GM21360 (cell line): ENCODE measurements at regions not wholly inside any gene's neighbourhood (a gene's known extent, or its start where the extent isn't known, plus 50 kb on each side); places are given as distances from the start of the nearest gene placed in this dataset.
"Not testable (repeated sequence)": the region's sequence is repeated elsewhere in the genome, so short reads cannot be mapped to it uniquely, and the experiment has no call there.

Experiments
- ATAC-seq: cut with Tn5 transposase; IDR thresholded peaks from one replicate; pipeline ENCODE4 v1.9.1; 2021; ENCODE audit warnings: mild to moderate bottlenecking, moderate library complexity; ENCODE audit not compliant: unreplicated experiment

GRCh38 chr12:28689398-28690175, 459.5 kb upstream of the FAR2 start:
- no peak for ATAC-seq

GRCh38 chr12:28693565-28694219, 455.4 kb upstream of the FAR2 start:
- no peak for ATAC-seq

- no peak for ATAC-seq
These were observed 450.5 kb upstream of the FAR2 start for GRCh38 chr12:28698553-28698952.

- ATAC-seq = no peak
These were observed 450.0 kb upstream of the FAR2 start for GRCh38 chr12:28699029-28699428.

- no peak for ATAC-seq
These were observed 448.9 kb upstream of the FAR2 start for GRCh38 chr12:28700161-28700560.

GRCh38 chr12:28704477-28705169, 444.5 kb upstream of the FAR2 start:
- ATAC-seq = no peak

GRCh38 chr12:28708918-28709371, 440.1 kb upstream of the FAR2 start:
- no peak for ATAC-seq

GRCh38 chr12:28709986-28710685, 438.9 kb upstream of the FAR2 start:
- ATAC-seq = no peak

- ATAC-seq = no peak
These were observed 438.2 kb upstream of the FAR2 start for GRCh38 chr12:28710882-28711281.

GRCh38 chr12:28711421-28711820, 437.7 kb upstream of the FAR2 start:
- no peak for ATAC-seq

GRCh38 chr12:28742791-28743190, 406.3 kb upstream of the FAR2 start:
- ATAC-seq = no peak

- ATAC-seq = no peak
These were observed 402.2 kb upstream of the FAR2 start for GRCh38 chr12:28746734-28747325.

- ATAC-seq = no peak
These were observed 398.0 kb upstream of the FAR2 start for GRCh38 chr12:28750946-28751685.

- no peak for ATAC-seq
These were observed 394.1 kb upstream of the FAR2 start for GRCh38 chr12:28755027-28755426.

- no peak for ATAC-seq
These were observed 389.7 kb upstream of the FAR2 start for GRCh38 chr12:28759333-28759732.

- ATAC-seq = not testable (repeated sequence)
These were observed 388.8 kb upstream of the FAR2 start for GRCh38 chr12:28760040-28760903.

- ATAC-seq = not testable (repeated sequence)
These were observed 387.2 kb upstream of the FAR2 start for GRCh38 chr12:28761897-28762296.

- no peak for ATAC-seq
These were observed 382.7 kb upstream of the FAR2 start for GRCh38 chr12:28766398-28766797.

- ATAC-seq = no peak
These were observed 381.2 kb upstream of the FAR2 start for GRCh38 chr12:28767836-28768348.
